NCI-H187 (cell line): ENCODE measurements at regions not wholly inside any gene's neighbourhood (a gene's known extent, or its start where the extent isn't known, plus 50 kb on each side); places are given as distances from the start of the nearest gene placed in this dataset.
A peak's percentile ranks its signal among the peaks of the same experiment; 100 is the strongest.

Experiments
- DNase-seq, 2 experiments: peaks; one replicate each; lab custom pipeline; 2025; lab: John Stamatoyannopoulos, UW

- no peak for DNase-seq
Observed at GRCh38 chr6:168883410-168884049, 370.1 kb downstream of the THBS2 start.

- no peak for DNase-seq
Observed at GRCh38 chr6:168880271-168880670, 373.4 kb downstream of the THBS2 start.

GRCh38 chr6:168877821-168878282 lies 375.8 kb downstream of the THBS2 start:
- DNase-seq, result no peak

GRCh38 chr6:168876956-168877355 lies 376.7 kb downstream of the THBS2 start:
- no peak for DNase-seq

- DNase-seq, result no peak
Observed at GRCh38 chr6:168875811-168876576, 377.7 kb downstream of the THBS2 start.

GRCh38 chr6:168874637-168875036 lies 379.0 kb downstream of the THBS2 start:
- no peak for DNase-seq

GRCh38 chr6:168873278-168874190 lies 380.1 kb downstream of the THBS2 start:
- DNase-seq, result no peak

GRCh38 chr6:168871642-168872315 lies 381.9 kb downstream of the THBS2 start:
- DNase-seq, result peak; percentile 12 to 37

- DNase-seq, result no peak
Observed at GRCh38 chr6:168870982-168871381, 382.7 kb downstream of the THBS2 start.

- no peak for DNase-seq
Observed at GRCh38 chr6:168867247-168868102, 386.2 kb downstream of the THBS2 start.

GRCh38 chr6:168866534-168866933 lies 387.1 kb downstream of the THBS2 start:
- DNase-seq, result no peak

GRCh38 chr6:168865522-168865921 lies 388.1 kb downstream of the THBS2 start:
- no peak for DNase-seq

GRCh38 chr6:168864541-168865460 lies 388.8 kb downstream of the THBS2 start:
- DNase-seq, result no peak

- no peak for DNase-seq
Observed at GRCh38 chr6:168863467-168863866, 390.2 kb downstream of the THBS2 start.

GRCh38 chr6:168862346-168862980 lies 391.2 kb downstream of the THBS2 start:
- DNase-seq, result no peak

- DNase-seq, result no peak
Observed at GRCh38 chr6:168860987-168861386, 392.7 kb downstream of the THBS2 start.

- DNase-seq, result no peak
Observed at GRCh38 chr6:168860341-168860740, 393.3 kb downstream of the THBS2 start.

GRCh38 chr6:168858926-168859325 lies 394.7 kb downstream of the THBS2 start:
- DNase-seq, result no peak

GRCh38 chr6:168856914-168857313 lies 396.7 kb downstream of the THBS2 start:
- DNase-seq, result no peak
